ENCODE measurements at regions not wholly inside any gene's neighbourhood (a gene's known extent, or its start where the extent isn't known, plus 50 kb on each side); places are given as distances from the start of the nearest gene placed in this dataset.

- no peak for TF ChIP-seq CTCF (IDR thresholded peaks at IDR 0.05; ENCODE audit: control insufficient read depth, insufficient read depth, low read depth, low read length, missing control alignments)
- DNase-seq (ENCODE audit: low read depth): no peak
- H3K4me3 ChIP-seq (ENCODE audit: control insufficient read depth, low read depth, low read length): no peak overlapping the region
Observed at GRCh38 chr3:117141812-117142211, 432.2 kb downstream of the TUSC7 start.

GRCh38 chr3:117144853-117145252, 435.3 kb downstream of the TUSC7 start:
- no peak for TF ChIP-seq CTCF (IDR thresholded peaks at IDR 0.05; ENCODE audit: control insufficient read depth, insufficient read depth, low read depth, low read length, missing control alignments)
- DNase-seq (ENCODE audit: low read depth): no peak
- no peak overlapping the region for H3K4me3 ChIP-seq (ENCODE audit: control insufficient read depth, low read depth, low read length)

DNA sequence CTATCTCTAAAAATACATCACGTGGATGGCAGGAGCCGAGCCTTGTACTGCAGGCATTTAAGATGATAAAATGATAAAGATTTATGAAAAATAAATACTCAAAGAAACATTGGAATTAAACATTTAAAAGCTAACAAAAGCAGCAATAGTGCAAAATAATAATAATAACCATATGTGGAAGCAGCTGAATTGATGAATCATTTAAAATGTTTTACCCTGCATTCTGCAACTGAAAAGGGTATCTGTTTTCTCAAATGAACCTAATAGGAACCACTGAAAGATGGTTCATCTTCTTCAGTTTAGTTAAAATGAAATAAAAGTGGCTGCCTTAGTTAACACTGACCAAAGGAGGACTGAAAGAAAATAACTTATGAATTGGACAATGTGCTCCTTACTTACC, 436.1 kb downstream of the TUSC7 start:
- H3K4me3 ChIP-seq (ENCODE audit: control insufficient read depth, low read depth, low read length): no peak overlapping the region
- TF ChIP-seq CTCF (IDR thresholded peaks at IDR 0.05; ENCODE audit: control insufficient read depth, insufficient read depth, low read depth, low read length, missing control alignments): no peak
- DNase-seq (ENCODE audit: low read depth): no peak

DNA sequence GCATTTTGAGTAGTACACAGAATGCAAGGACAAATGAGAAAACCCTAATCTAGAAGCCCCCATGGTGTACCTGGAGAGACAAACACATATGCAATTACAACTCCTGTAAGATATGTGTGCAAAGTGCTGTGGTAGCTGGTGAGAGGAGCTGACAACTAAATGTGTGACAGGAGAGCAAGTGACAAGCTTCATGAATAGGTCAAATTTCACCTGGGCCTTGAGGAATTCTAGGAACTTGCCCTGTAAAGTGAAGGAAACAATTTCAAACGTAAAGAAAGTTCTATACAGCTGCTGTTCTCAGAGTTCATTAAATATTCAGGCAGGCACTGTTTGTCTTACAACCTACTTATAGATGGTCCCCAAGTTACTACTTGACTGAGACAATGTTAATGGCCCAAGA, 437.0 kb downstream of the TUSC7 start:
- TF ChIP-seq CTCF (IDR thresholded peaks at IDR 0.05; ENCODE audit: control insufficient read depth, insufficient read depth, low read depth, low read length, missing control alignments): no peak
- H3K4me3 ChIP-seq (ENCODE audit: control insufficient read depth, low read depth, low read length): no peak overlapping the region
- DNase-seq (ENCODE audit: low read depth): no peak

DNA sequence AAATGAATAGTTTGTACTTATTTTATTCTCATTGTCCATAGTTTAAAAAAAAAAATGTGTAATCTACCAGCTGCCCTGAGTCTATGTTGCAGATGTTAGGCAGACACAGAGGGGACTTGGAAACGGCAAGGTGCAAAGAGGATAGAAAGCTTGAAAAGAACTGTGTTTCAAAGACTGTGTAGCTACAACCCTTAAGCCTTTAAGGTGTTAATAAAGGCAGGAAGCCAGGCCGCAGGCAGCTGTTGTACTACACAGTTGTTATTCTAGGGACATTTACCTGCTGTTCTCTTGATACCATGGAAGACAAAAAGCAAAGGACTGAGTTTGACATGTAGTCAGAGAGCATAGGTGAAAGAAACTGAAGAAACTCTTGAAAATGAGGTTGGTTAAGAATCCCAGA, 440.0 kb downstream of the TUSC7 start:
- no peak for DNase-seq (ENCODE audit: low read depth)
- TF ChIP-seq CTCF (IDR thresholded peaks at IDR 0.05; ENCODE audit: control insufficient read depth, insufficient read depth, low read depth, low read length, missing control alignments): no peak
- no peak overlapping the region for H3K4me3 ChIP-seq (ENCODE audit: control insufficient read depth, low read depth, low read length)

DNA sequence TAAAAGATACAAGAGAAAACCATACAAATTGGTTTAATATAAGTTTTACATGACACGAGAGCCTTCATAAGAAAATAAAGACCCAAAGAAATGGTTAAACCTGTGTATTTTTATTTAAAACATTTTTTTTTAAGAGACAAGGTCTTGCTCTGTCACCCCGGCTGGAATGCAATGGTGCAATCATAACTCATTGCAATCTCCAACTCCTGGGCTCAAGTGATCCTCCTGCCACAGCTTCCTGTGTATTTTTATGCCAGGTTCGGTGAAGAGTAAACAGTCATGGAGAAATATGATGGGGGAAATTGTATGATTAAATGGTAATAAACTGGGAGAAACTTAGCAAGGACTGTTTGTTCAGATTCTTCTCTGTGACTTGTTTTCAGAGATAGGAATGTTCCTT, 441.0 kb downstream of the TUSC7 start:
- TF ChIP-seq CTCF (IDR thresholded peaks at IDR 0.05; ENCODE audit: control insufficient read depth, insufficient read depth, low read depth, low read length, missing control alignments): no peak
- no peak overlapping the region for H3K4me3 ChIP-seq (ENCODE audit: control insufficient read depth, low read depth, low read length)
- no peak for DNase-seq (ENCODE audit: low read depth)

GRCh38 chr3:117160176-117160575, 450.6 kb downstream of the TUSC7 start:
- no peak overlapping the region for H3K4me3 ChIP-seq (ENCODE audit: control insufficient read depth, low read depth, low read length)
- no peak for TF ChIP-seq CTCF (IDR thresholded peaks at IDR 0.05; ENCODE audit: control insufficient read depth, insufficient read depth, low read depth, low read length, missing control alignments)
- DNase-seq (ENCODE audit: low read depth): no peak
